Neural crest cell (in vitro differentiated cells): ENCODE measurements at regions not wholly inside any gene's neighbourhood (a gene's known extent, or its start where the extent isn't known, plus 50 kb on each side); places are given as distances from the start of the nearest gene placed in this dataset.

Source experiments
- DNase-seq: peaks from one replicate; pipeline ENCODE4 v3.0.0; 2021; ENCODE audit warnings: low read depth, mixed read lengths, low spot score
- H3K27ac Mint-ChIP-seq: one replicate; pipeline ENCODE4 v1.8.0; 2021; ENCODE audit warnings: mild to moderate bottlenecking, mixed read lengths; ENCODE audit not compliant: unreplicated experiment
- H3K27me3 Mint-ChIP-seq: 2 replicates; pipeline ENCODE4 v1.8.0; 2021; ENCODE audit warnings: low read depth, mild to moderate bottlenecking, mixed read lengths
- H3K36me3 Mint-ChIP-seq: 2 replicates; pipeline ENCODE4 v1.8.0; 2021; ENCODE audit warnings: low read depth, mild to moderate bottlenecking, mixed read lengths
- H3K4me1 Mint-ChIP-seq: 2 replicates; pipeline ENCODE4 v1.8.0; 2021; ENCODE audit warnings: mixed read lengths
- H3K4me3 Mint-ChIP-seq: one replicate; pipeline ENCODE4 v1.8.0; 2021; ENCODE audit warnings: mild to moderate bottlenecking, mixed read lengths
- H3K9me3 Mint-ChIP-seq: 2 replicates; pipeline ENCODE4 v1.8.0; 2021; ENCODE audit warnings: mixed read lengths
- TF ChIP-seq, protein P1 (sequence below): fragments of 200-600 bp; sonication (generic); conservative IDR thresholded peaks from 2 replicates; pipeline ENCODE4 v1.5.0; 2021; ENCODE audit warnings: antibody characterized with exemption, mild to moderate bottlenecking

- DNase-seq, result no peak
- Mint-ChIP-seq H3K9me3 (peaks cover 2% of the 10 kb centered on the region), H3K27me3 (no peaks in the 10 kb centered on the region), H3K4me1 (no peaks in the 10 kb centered on the region), H3K36me3 (no peaks in the 10 kb centered on the region), H3K4me3 (no peak overlapping the region), H3K27ac (no peak overlapping the region)
- TF ChIP-seq, protein P1, sequence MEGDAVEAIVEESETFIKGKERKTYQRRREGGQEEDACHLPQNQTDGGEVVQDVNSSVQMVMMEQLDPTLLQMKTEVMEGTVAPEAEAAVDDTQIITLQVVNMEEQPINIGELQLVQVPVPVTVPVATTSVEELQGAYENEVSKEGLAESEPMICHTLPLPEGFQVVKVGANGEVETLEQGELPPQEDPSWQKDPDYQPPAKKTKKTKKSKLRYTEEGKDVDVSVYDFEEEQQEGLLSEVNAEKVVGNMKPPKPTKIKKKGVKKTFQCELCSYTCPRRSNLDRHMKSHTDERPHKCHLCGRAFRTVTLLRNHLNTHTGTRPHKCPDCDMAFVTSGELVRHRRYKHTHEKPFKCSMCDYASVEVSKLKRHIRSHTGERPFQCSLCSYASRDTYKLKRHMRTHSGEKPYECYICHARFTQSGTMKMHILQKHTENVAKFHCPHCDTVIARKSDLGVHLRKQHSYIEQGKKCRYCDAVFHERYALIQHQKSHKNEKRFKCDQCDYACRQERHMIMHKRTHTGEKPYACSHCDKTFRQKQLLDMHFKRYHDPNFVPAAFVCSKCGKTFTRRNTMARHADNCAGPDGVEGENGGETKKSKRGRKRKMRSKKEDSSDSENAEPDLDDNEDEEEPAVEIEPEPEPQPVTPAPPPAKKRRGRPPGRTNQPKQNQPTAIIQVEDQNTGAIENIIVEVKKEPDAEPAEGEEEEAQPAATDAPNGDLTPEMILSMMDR, result no peak
Observed at GRCh38 chr7:137147338-137147720, 196.2 kb downstream of the PTN start.

DNA sequence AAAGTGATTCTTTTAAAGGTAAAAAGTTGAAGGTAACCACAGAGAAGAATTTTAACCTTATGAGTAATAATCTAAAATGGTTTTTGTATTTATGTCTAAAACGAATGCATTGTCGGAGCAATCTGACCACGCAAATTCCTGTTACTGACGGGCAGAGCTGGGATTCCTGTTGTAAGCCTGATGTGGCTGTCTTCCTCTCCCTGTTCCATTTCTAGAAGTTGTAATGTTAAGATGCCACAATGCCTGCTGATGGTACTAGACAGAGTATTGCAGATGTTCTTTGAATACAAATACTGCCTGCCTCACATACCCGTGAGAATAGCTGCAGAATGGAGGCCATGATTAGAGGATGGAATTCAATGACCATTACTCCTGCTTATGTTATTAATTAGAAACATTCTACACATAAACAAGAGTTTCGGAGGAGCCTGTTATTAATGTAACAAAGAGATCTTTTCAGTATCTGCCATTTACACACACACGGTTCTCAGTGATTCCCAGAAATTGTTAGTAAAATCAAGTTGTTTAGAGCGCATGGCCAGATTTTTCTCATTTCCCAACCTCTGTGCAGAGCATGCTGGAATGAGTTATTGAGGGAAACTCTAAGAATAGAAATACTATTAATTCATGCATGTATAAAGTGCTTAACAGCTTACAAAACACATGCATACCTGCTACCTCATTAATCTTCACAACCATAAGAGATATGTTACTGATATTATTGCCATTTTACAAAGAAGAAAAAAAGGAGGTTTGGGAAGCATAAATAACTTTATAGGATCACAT lies 196.8 kb downstream of the PTN start:
- no peak for DNase-seq
- TF ChIP-seq, protein P1, result no peak
- H3K9me3 Mint-ChIP-seq, result peaks cover 2% of the 10 kb centered on the region
- no peaks in the 10 kb centered on the region for H3K27me3 Mint-ChIP-seq
- no peak overlapping the region for H3K4me3 Mint-ChIP-seq
- no peaks in the 10 kb centered on the region for H3K4me1 Mint-ChIP-seq
- H3K27ac Mint-ChIP-seq, result no peak overlapping the region
- H3K36me3 Mint-ChIP-seq, result no peaks in the 10 kb centered on the region

GRCh38 chr7:137146012-137146455 lies 197.5 kb downstream of the PTN start:
- H3K4me3 Mint-ChIP-seq, result no peak overlapping the region
- no peak for DNase-seq
- TF ChIP-seq, protein P1, result no peak
- peaks cover 4% of the 10 kb centered on the region for H3K9me3 Mint-ChIP-seq
- H3K4me1 Mint-ChIP-seq, result no peaks in the 10 kb centered on the region
- H3K27ac Mint-ChIP-seq, result no peak overlapping the region
- no peaks in the 10 kb centered on the region for H3K27me3 Mint-ChIP-seq
- peaks cover 3% of the 10 kb centered on the region for H3K36me3 Mint-ChIP-seq

DNA sequence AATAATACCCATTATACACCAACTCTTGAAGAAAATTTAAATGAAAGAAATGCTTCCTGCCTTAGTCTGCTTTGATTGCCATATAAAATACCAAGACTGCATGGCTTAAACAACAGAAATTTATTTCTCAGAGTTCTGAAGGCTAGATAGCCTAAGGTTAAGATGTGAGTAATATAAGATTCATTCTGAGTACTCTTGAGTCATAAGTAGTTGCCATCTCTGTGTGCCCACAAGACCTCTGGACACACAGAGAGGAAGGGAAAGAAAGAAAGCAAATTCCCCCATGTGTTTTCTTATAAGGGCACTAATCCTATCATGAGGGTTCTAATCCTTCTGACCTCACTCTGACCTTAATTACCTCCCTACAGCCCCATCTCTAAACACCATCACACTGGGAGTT lies 201.2 kb downstream of the PTN start:
- TF ChIP-seq, protein P1, result no peak
- DNase-seq, result no peak
- Mint-ChIP-seq H3K36me3 (peaks cover 7% of the 10 kb centered on the region), H3K27me3 (no peaks in the 10 kb centered on the region), H3K4me3 (no peak overlapping the region), H3K27ac (no peak overlapping the region), H3K4me1 (no peaks in the 10 kb centered on the region), H3K9me3 (peaks cover 11% of the 10 kb centered on the region)

- Mint-ChIP-seq H3K9me3 (peaks cover 9% of the 10 kb centered on the region), H3K4me3 (no peak overlapping the region)
Observed at GRCh38 chr7:137135654-137136350, 207.7 kb downstream of the PTN start.

More at GRCh38 chr7:137135654-137136350, 207.7 kb downstream of the PTN start:
- TF ChIP-seq, protein P1, result no peak
- H3K4me1 Mint-ChIP-seq, result no peaks in the 10 kb centered on the region
- peaks cover 8% of the 10 kb centered on the region for H3K36me3 Mint-ChIP-seq
- H3K27ac Mint-ChIP-seq, result no peak overlapping the region
- H3K27me3 Mint-ChIP-seq, result no peaks in the 10 kb centered on the region
- DNase-seq, result no peak
